ENCODE measurements at regions not wholly inside any gene's neighbourhood (a gene's known extent, or its start where the extent isn't known, plus 50 kb on each side); places are given as distances from the start of the nearest gene placed in this dataset.

- Histone ChIP-seq H3K9me3 (no peaks in the 10 kb centered on the region), H3K4me1 (peaks cover 0 to 2% (median 0%) of the 10 kb centered on the region in 3 donors), H3K27ac (no peak overlapping the region), H3K36me3 (no peaks in the 10 kb centered on the region), H3K4me3 (no peak overlapping the region), H3K27me3 (no peaks in the 10 kb centered on the region)
- 52 to 69% methylated on average over 2 to 3 of the region's 3 CpGs for WGBS, 2 donors (ENCODE audit: low coverage in 1 of 2)
- ATAC-seq, result no peak
- TF ChIP-seq, protein P1, sequence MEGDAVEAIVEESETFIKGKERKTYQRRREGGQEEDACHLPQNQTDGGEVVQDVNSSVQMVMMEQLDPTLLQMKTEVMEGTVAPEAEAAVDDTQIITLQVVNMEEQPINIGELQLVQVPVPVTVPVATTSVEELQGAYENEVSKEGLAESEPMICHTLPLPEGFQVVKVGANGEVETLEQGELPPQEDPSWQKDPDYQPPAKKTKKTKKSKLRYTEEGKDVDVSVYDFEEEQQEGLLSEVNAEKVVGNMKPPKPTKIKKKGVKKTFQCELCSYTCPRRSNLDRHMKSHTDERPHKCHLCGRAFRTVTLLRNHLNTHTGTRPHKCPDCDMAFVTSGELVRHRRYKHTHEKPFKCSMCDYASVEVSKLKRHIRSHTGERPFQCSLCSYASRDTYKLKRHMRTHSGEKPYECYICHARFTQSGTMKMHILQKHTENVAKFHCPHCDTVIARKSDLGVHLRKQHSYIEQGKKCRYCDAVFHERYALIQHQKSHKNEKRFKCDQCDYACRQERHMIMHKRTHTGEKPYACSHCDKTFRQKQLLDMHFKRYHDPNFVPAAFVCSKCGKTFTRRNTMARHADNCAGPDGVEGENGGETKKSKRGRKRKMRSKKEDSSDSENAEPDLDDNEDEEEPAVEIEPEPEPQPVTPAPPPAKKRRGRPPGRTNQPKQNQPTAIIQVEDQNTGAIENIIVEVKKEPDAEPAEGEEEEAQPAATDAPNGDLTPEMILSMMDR (IDR thresholded peaks at IDR 0.05), result no peak
- no peak for TF ChIP-seq EP300 (IDR thresholded peaks at IDR 0.05)
- no peak for TF ChIP-seq POLR2A (IDR thresholded peaks at IDR 0.05)
- TF ChIP-seq POLR2AphosphoS5 (IDR thresholded peaks at IDR 0.05), result no peak
Observed at GRCh38 chr10:93235686-93236085, 162.0 kb downstream of the CYP26A1 start.

- no peaks in the 10 kb centered on the region for H3K9me3 ChIP-seq
- peaks cover 0 to 2% (median 0%) of the 10 kb centered on the region in 3 donors for H3K4me1 ChIP-seq
- no peak overlapping the region for H3K27ac ChIP-seq
- TF ChIP-seq EP300 (IDR thresholded peaks at IDR 0.05) (no peak), POLR2AphosphoS5 (IDR thresholded peaks at IDR 0.05) (no peak), POLR2A (IDR thresholded peaks at IDR 0.05) (no peak)
- TF ChIP-seq, protein P1 (IDR thresholded peaks at IDR 0.05), result no peak
- WGBS, 2 donors (ENCODE audit: low coverage in 1 of 2), result 43 to 52% methylated on average over 2 to 3 of the region's 4 CpGs
- H3K4me3 ChIP-seq, result no peak overlapping the region
- H3K36me3 ChIP-seq, result no peaks in the 10 kb centered on the region
- H3K27me3 ChIP-seq, result no peaks in the 10 kb centered on the region
- ATAC-seq, result no peak
Observed at GRCh38 chr10:93236393-93237040, 162.8 kb downstream of the CYP26A1 start.

GRCh38 chr10:93245147-93245546 lies 171.5 kb downstream of the CYP26A1 start:
- no peaks in the 10 kb centered on the region for H3K9me3 ChIP-seq
- 8 to 9% methylated on average over 1 of the region's 1 CpG for WGBS, 2 donors (ENCODE audit: low coverage in 1 of 2)
- no peak for ATAC-seq
- TF ChIP-seq EP300 (IDR thresholded peaks at IDR 0.05), result no peak
- TF ChIP-seq, protein P1 (IDR thresholded peaks at IDR 0.05), result no peak
- TF ChIP-seq POLR2A (IDR thresholded peaks at IDR 0.05), result no peak
- TF ChIP-seq POLR2AphosphoS5 (IDR thresholded peaks at IDR 0.05), result no peak
- peaks cover 12% of the 10 kb centered on the region for H3K27me3 ChIP-seq
- H3K36me3 ChIP-seq, result no peaks in the 10 kb centered on the region
- H3K4me3 ChIP-seq, result no peak overlapping the region
- H3K27ac ChIP-seq, result no peak overlapping the region
- no peaks in the 10 kb centered on the region for H3K4me1 ChIP-seq

- no peaks in the 10 kb centered on the region for H3K36me3 ChIP-seq
- peaks cover 12% of the 10 kb centered on the region for H3K27me3 ChIP-seq
- no peaks in the 10 kb centered on the region for H3K4me1 ChIP-seq
- H3K9me3 ChIP-seq, result no peaks in the 10 kb centered on the region
- H3K4me3 ChIP-seq, result no peak overlapping the region
- no peak for ATAC-seq
- TF ChIP-seq, protein P1 (IDR thresholded peaks at IDR 0.05), result no peak
- TF ChIP-seq POLR2A (IDR thresholded peaks at IDR 0.05) (no peak), POLR2AphosphoS5 (IDR thresholded peaks at IDR 0.05) (no peak), EP300 (IDR thresholded peaks at IDR 0.05) (no peak)
- H3K27ac ChIP-seq, result no peak overlapping the region
- WGBS, 2 donors (ENCODE audit: low coverage in 1 of 2), result 17 to 25% methylated on average over 8 of the region's 8 CpGs
Observed at GRCh38 chr10:93245779-93246178, 172.1 kb downstream of the CYP26A1 start.

GRCh38 chr10:93248583-93249227 lies 175.0 kb downstream of the CYP26A1 start:
- Histone ChIP-seq H3K27me3 (peaks cover 12% of the 10 kb centered on the region), H3K9me3 (no peaks in the 10 kb centered on the region), H3K27ac (no peak overlapping the region), H3K36me3 (no peaks in the 10 kb centered on the region), H3K4me1 (no peaks in the 10 kb centered on the region), H3K4me3 (no peak overlapping the region)
- no peak for ATAC-seq
- TF ChIP-seq POLR2A (IDR thresholded peaks at IDR 0.05) (no peak), POLR2AphosphoS5 (IDR thresholded peaks at IDR 0.05) (no peak), EP300 (IDR thresholded peaks at IDR 0.05) (no peak)
- TF ChIP-seq, protein P1 (IDR thresholded peaks at IDR 0.05), result no peak
- WGBS, 2 donors (ENCODE audit: low coverage in 1 of 2), result 79% methylated on average over 10 of the region's 19 CpGs; no CpG with 5 or more reads in 1 of the 2 donors

Measured in gastroesophageal sphincter (tissue), 4 donors.